Stimulated activated CD8-positive, alpha-beta memory T cell treated with anti-CD3 and anti-CD28 coated beads, Interleukin-7, amount 100 ng/mL, for 1 hour (primary cell): ENCODE measurements at regions not wholly inside any gene's neighbourhood (a gene's known extent, or its start where the extent isn't known, plus 50 kb on each side); places are given as distances from the start of the nearest gene placed in this dataset.
A peak's percentile ranks its signal among the peaks of the same experiment; 100 is the strongest.
"Not testable (repeated sequence)": the region's sequence is repeated elsewhere in the genome, so short reads cannot be mapped to it uniquely, and the experiment has no call there.

Experiments used
- DNase-seq, 2 donors: peaks; one replicate each; pipeline ENCODE4 v3.0.0-alpha.2; 2020; ENCODE audit warnings: low read depth in 2 of 2

DNA sequence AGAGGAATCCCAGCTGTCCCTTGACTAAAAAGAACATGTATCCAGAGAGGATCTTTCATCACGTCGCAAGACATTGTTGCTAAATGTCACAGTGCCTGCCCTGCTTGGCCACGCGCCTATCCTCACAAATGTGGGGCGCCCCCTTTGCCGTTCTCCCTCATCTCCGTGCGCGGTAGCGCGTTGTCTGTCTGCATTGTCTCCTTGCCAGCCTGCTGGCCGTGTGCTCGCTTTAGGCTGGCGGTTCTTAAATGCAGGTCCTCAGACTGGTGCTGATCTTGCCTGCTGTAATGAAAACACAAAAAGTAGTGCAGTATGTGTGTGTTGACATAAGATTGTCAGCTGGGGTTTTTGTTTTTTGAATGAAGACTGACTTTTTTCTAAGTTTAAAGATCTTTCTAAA lies 198.2 kb upstream of the RGS6 start:
- no peak for DNase-seq

DNA sequence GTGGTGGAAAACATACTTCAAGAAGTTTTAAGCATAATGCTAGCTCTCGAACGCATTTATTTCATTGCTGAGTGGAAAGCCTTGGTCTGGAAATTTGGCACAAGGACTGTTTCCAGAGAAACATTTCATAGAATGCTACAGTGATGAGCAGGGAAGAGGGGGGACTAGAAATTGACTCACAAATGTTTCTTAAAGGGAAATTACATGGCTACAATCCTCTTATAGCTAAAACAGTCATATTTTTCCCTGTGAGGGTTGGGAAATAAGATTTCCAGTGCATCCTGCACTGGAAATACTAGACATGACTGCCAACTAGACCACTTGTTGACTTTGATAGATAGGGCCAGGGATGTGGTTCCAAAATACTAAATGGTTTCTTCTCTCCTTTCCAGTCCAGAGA lies 197.3 kb upstream of the RGS6 start:
- DNase-seq, result no peak

DNA sequence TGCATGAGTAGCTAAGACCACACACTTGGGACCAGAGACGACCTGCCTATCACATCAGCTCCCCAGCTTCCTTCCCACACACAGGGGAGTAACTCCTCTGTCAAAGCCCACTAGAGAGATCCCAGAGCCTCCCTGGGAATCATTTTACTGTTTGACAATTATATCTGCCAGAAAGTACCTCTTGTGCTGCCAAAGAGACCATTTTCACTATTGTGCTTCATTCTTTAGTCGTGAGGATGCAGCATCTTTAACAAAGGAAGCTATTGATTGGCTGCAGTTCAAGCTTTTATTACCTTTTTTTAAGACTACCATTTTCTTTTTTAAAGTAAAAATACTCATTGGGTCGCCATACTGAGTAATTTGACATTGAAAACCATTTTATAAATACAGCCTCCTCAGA lies 194.5 kb upstream of the RGS6 start:
- DNase-seq, result no peak

DNA sequence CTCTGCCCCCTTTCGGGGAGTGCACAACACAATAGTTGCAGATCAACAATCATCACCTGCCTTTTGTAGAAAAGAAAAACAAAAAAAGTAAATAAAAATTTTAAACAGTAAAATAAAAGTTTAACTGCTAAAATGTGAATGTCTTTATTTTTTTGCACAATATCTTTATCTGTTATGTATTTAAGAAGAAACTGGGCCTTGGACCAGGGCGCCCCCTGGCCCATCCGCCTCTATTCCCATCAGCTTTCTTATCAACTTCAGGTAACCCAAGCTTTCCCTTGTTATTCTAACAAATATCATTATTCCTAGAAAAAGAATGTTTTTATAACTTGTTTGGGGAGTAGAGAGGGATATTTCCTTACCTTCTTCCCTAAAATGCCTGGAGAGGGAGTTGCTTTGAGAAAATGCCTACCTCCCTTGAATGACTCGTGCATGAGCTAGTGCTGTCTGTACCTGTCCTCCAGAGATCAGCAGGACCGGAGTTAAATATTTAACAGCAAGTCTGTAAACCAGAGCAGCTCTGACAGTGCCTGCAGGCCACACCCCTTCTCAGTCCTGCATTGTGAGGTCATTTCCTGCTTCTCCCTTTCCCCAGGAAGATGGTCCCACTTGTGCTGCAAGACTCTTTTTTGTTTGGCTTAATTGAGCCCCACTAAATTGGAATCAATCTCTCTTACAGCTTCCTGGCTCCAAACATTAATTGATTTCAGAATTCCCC lies 192.8 kb upstream of the RGS6 start:
- no peak for DNase-seq

DNA sequence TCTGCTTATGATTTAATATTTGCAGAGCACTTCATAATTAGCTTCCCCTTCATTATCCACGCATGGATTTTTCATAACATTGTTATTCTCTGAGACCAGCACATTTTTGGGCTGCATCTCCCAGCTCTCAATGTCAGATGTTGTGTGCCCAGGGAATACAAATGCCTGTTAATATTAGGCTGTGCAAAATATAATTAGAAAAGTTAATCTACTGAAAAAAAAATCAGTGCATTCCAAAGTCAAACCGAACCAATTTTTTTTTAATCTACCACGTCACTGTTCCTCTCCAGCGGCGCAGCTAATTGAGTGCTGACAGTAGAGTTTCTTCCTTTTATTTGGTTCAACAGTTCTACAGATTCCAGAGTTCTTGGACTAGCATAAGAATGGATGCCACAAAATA lies 191.0 kb upstream of the RGS6 start:
- DNase-seq, result no peak

DNA sequence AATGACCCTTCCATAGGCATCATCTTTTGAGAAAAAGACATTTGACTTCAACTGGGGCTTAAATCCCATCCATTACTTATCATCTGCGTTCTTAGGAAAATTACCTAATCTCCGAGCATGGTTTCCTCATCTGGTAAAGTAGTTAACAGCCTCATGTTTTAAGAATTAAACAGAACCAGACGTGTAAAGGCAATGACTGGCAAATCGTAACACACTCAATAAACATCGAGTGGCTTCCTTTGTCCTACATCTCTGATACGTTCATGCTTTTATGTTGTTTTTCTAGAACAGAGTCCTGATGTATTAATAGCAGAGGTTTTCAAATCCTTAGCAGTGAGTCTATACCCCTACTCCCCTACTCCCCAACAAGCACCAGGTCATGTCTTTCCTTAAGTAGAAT lies 189.7 kb upstream of the RGS6 start:
- no peak for DNase-seq

DNA sequence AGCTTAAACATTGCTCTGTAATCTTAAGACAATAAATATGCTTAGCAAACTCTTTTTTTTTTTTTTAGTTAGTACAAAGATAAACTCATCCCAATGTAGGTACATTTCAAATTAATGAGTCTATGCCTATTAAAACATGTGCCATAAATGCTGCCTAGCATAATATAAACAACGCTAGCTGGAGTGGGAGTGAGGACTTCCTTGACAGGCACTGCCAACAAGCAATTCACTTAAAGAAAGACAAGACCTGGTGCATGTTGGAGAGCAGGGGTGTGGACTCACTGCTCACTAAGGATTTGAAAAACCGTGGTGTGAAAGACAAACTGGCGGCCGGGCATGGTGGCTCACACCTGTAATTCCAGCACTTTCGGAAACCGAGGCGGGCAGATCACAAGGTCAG lies 187.2 kb upstream of the RGS6 start:
- no peak for DNase-seq

DNA sequence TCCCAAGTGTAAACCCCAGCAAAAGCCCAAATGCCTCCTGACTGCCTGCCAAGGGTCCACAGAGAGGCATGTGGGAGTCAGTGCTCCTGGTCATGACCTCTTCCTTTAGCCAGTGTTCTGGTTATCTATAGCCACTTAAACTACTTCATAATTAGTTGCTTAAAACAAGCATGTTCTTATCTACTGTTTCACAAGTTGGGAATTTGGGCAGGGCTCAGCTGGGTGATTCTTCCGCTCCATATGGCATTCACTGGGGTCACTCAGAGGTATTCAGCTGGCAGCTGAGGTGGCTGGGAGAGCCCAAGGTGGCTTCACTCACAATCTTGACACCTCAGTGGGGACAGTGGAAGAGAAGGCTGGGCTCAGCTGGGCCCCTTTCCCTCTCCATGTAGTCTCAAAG lies 184.0 kb upstream of the RGS6 start:
- DNase-seq, result no peak

DNA sequence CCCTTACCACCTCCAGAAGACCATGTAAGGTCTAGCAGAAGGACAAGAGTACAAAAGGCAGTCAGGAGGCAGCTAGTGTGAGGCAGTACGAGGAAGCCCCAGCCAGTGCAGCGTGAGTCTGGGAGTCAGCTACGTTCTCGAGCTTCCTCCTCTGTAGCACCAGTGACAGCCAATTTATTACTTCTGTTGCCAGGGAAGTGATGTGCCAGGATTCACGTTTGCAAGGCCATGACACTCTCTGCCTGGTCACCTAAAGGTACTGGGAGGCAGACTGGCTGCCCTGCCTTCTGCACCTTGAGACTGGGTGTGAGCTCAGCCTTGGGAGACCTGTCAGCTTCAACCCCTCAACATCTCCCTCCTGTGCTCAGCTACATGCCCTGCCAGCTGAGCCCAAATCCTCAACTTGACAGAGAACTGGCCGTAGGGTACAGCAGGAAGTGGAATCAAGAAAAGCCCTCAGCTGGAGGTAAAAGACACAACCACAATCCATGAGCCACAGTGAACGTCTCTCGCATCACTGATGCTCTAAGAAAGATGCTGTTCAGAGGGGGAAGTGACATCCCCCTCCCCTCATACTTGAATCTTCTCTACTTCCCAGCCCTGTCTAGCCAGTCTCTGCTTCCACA lies 182.5 kb upstream of the RGS6 start:
- DNase-seq, result no peak

DNA sequence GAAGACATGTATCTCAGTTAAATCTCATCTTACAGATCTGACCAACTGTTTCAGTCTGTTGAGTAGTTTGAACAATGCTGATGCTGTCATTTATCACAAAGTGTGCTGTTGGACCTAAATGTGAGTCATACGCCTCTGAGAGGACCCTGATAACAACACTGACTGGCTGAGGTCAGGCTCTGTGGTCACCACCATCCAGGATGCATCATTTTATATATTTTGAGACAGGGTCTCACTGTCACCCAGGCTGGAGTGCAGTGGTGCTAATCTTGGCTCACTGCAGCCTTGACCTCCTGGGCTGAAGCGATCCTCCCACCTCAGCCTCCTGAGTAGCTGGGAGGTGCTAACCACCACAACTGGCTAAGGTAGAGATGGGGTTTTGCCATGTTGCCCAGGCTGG lies 181.0 kb upstream of the RGS6 start:
- no peak for DNase-seq

DNA sequence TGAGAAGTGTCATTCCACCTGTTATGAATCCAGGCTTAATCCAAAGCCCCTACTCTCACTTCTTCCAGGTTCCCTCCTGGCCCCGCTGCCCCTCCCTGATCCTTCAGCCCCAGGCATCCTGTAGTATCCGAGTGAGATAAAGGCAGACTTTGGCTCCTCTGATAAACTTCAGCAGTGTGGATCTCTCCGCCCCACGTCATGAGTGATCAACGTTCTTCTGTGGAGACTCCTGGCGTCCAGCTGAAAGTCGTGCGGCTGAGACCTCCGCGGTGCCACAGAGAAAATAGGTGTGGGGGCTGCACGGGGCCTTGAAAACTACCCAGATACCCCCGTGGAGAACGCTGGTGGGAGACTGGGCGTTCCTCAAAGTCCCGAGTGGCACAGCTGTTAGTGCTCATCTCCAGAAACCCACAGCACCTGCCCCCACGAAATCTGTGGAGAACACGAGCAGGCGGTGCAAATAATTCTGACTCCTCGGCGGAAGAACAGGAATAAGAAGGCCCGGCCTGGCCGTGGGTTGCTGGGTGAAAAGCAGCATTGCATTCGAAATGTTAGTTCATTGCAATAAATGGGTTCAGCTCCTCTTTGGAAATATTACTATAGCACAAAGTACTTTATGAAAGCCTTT lies 180.0 kb upstream of the RGS6 start:
- no peak for DNase-seq

DNA sequence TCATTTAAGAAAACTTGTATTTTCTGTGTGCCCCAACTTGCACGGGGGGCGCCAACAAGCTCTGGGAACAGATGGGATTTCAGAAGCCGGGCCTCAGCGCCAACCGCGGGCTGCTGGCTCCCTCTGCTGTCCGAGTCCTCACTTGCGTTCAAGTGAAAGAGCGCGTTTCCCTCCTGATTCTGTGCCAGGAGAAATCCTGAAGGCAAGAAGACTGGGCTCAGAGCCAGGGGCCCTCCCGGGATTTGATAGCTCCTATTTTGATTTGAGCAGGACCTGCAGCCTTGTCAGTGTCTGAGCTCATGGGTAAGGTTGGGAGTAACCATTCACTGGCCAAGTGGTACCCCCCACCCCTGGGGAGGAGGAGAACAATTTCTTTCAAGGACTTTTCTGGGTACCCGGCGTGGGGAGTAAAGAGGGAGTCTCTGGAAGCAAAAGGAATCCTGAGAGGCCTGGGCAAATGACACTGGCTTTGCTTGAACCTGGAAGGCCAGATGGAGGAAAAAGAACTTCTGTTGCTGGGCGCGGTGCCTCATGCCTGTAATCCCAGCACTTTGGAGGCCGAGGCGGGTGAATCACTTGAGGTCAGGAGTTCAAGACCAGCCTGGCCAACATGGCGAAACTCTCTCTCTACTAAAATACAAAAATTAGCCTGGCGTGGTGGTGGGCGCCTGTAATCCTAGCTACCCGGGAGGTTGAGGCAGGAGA lies 179.0 kb upstream of the RGS6 start:
- peak; percentile 41 to 46 for DNase-seq

DNA sequence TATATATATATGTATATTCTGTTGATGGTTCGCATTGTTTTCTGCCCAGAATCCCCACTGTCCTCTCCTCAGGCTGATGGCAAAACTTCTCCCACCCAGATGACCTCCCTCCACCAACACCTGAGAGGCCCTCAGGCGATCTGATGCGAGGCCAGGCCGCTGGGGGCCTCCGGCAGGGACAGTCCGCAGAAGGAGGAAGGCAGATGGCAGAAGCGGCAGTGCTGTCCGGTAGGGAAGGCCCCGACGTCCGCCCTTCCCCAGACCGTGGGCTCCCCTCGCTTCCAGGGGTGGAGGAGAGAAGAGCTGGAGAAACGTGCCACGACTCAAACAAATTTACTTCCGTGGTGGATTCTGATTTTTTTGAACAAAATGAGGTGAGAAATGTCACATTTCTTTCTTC lies 178.3 kb upstream of the RGS6 start:
- DNase-seq, result no peak

DNA sequence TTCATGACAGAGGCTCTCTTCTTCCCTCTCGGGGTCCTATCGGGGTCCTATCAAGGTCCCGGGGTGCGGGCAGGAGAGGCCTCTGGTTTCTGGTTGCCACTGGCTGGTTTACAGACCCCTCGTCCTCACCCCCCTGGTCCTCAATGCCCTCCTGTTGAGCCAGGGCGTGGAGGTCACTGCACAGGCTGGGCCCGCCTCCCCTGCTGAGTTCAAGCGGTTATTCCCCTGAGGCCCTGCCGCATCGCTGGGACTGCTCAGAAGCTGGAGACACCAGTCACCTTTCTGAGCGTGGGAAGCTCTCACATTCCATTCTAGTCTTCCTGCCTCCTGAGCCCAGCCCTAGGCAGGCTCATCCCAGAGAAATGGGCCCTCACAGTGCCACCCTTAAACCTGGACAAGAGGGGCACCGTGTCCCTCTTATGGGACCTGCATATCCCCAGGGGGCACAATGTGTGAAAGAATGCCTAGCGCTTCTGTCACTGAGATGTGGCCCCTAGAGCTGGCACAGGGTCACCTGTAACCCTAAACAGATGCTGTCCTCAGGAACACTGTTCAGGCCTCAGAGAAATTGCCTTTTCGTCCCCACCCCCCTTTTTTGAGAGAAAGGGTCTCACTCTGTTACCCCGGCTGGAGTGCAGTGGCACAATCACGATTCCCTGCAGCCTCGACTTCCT lies 177.7 kb upstream of the RGS6 start:
- DNase-seq, result no peak

DNA sequence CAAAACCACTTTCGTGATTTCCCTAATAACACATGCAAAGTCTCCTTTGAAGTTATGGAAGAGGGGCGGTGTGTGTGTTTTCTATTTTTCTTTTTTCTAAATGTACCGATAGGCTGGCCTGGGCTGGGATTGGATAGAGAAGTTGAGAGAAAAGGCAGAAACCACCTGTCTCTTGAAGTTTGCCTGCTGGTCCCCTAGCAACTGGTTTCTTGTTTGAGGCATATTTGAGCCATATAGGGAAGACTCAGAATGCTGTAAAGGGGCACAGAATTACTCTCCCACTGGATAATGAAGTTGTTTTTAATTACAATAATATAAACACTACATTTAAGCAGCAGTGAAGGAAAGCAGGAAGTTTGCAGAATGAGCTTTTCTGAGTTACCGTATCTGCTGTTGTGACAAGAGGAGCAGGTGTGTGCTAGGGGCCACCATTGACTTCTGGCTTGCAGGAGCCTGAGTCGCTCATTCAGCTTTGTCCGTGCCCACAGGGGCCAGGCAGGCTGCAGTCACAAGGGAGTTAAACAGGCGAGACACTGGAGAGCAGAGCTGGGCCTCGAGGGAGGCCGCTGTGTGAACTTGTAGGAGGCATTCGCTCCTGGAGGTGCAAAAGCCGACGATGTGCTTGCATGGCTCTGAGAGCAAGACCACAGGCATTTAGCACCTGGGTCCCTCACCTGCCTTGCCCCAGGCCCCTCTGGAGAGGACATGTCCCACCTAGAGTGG lies 173.8 kb upstream of the RGS6 start:
- no peak for DNase-seq

DNA sequence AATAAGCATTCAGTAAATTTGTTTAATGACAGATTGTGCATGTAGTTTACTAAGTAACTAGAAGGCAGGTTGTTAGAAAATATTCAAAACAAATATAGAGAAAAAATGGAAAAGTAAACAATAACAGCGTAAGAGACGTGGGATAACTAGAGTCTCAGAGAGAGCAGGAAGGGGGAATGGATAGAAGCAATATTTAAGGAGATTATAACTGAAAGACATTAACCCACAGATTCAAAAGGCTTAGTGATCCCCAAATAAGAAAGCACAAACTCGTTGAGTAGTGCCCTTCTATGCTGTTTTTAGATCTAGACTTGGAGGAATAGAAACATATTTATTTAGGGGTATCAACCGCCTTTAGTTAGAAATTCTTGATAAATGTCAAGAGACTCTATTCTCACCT lies 169.7 kb upstream of the RGS6 start:
- DNase-seq, result no peak

DNA sequence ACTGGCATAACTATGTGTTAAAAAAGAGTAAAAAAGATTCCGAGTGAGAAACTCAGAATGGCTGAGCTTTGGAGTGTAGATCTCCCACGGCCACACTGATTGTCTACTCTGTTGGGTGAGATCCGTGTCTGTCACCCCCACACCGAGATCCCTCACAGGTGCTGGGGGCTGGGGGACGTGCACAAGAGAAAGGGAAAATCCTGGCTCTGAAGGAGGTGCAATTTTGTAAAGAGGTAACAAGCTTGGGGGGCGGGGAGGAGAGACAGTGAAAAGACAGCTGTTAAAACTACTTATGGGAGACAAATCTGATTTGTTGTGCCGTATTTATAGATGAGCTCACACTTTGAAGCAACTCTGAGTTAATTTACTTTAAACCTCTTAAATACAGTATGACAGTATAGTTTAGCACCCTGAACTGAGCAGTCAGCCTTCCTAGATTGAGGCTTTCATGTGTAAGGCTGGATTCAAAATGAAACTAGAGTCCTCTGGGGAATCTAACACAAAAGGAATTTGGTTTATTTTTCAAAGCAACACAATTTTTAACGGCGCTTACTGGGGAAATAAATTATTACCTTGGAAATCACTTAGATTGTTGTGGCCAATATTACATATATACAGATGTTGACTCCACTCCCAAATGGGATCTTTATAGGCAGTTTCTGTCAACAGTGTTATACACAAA lies 167.4 kb upstream of the RGS6 start:
- no peak for DNase-seq

DNA sequence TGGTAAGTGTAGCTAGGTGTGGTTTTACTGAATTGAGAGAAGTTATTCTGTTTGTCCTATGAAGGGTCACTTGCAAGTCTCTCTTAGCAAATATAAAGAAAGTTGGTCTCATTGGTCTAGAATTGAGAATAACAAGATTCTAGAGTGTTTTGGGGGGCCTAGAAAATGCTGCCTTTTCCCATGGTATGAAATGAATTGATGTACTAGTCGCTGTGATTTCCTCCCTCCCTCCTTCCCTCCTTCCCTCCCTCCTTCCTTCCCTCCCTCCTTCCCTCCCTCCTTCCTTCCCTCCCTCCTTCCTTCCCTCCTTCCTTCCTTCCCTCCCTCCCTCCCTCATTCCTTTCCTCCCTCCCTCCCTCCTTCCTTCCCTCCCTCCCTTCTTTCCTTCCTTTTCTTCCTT lies 166.7 kb upstream of the RGS6 start:
- DNase-seq, result no peak

DNA sequence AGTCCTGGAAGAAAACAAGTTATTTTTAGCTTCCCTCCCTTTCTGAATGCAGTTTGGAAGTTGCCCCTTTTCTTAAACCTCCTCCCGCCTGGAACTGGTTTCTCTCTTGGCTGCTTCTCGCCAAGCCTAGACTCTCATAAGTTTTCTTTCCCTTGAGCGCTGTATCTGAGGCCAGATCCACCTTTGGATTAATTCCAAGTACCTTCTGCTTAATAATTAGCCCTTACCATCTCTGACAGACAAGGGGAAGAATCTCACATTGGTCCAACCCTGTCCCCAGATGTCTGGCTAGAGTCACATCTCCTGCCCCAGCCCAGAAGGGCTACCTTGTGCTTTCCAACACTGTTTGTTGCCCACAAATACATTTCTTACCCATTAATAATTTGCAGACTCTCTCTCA lies 161.8 kb upstream of the RGS6 start:
- no peak for DNase-seq

DNA sequence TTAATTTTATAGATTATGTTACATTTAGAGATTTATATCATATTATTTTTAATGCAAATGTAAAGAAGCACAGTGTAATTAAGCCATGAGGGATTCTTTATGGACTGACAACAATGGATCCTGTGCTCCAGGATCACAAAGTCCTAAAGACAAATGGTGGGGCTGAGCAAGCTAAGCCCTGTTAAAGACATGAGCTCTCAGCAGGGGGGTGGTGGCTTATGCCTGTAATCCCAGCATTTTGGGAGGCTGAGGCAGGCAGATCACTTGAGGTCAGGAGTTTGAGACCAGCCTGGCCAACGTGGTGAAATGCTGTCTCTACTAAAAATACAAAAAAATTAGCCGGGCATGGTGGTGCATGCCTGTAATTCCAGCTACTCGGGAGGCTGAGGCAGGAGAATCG lies 160.8 kb upstream of the RGS6 start:
- DNase-seq, result not testable (repeated sequence)

DNA sequence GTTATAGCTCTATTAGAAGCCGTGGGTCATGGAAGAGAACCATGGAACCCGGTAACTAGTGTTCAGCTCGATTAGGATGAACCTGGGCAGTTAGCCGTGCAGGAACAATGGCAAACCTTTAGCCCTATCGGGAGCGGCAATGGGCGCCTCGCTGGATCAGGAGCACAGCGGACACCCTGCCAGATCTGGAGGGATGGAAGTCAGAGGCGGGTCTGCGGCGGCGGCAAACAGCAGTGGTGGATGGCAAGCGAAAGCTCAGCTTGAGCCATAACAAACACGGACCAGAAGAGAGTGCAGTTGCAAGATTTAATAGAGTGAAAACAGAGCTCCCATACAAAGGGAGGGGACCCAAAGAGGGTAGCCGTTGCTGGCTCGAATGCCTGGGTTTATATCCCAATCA lies 160.2 kb upstream of the RGS6 start:
- DNase-seq, result not testable (repeated sequence)
